ENCODE measurements at regions not wholly inside any gene's neighbourhood (a gene's known extent, or its start where the extent isn't known, plus 50 kb on each side); places are given as distances from the start of the nearest gene placed in this dataset.

GRCh38 chr17:72561266-72561665, 440.4 kb downstream of the SOX9 start:
- no peak overlapping the region for H3K4me3 ChIP-seq (replicated peaks; ENCODE audit: low read depth, low read length)
- TF ChIP-seq CTCF (IDR thresholded peaks at IDR 0.05; ENCODE audit: low read depth, low read length, missing control alignments): no peak
- no peak for DNase-seq (ENCODE audit: extremely low read depth, low read depth)

- H3K4me3 ChIP-seq (replicated peaks; ENCODE audit: low read depth, low read length): no peak overlapping the region
- no peak for TF ChIP-seq CTCF (IDR thresholded peaks at IDR 0.05; ENCODE audit: low read depth, low read length, missing control alignments)
- no peak for DNase-seq (ENCODE audit: extremely low read depth, low read depth)
Measured at GRCh38 chr17:72561680-72562079, 440.9 kb downstream of the SOX9 start.

GRCh38 chr17:72562615-72563188, 441.9 kb downstream of the SOX9 start:
- no peak for DNase-seq (ENCODE audit: extremely low read depth, low read depth)
- no peak overlapping the region for H3K4me3 ChIP-seq (replicated peaks; ENCODE audit: low read depth, low read length)
- no peak for TF ChIP-seq CTCF (IDR thresholded peaks at IDR 0.05; ENCODE audit: low read depth, low read length, missing control alignments)

GRCh38 chr17:72563952-72564351, 443.1 kb downstream of the SOX9 start:
- TF ChIP-seq CTCF (IDR thresholded peaks at IDR 0.05; ENCODE audit: low read depth, low read length, missing control alignments): no peak
- no peak for DNase-seq (ENCODE audit: extremely low read depth, low read depth)
- H3K4me3 ChIP-seq (replicated peaks; ENCODE audit: low read depth, low read length): no peak overlapping the region

- no peak for DNase-seq (ENCODE audit: extremely low read depth, low read depth)
- TF ChIP-seq CTCF (IDR thresholded peaks at IDR 0.05; ENCODE audit: low read depth, low read length, missing control alignments): no peak
- H3K4me3 ChIP-seq (replicated peaks; ENCODE audit: low read depth, low read length): no peak overlapping the region
Measured at GRCh38 chr17:72565006-72565405, 444.2 kb downstream of the SOX9 start.

GRCh38 chr17:72565758-72566157, 444.9 kb downstream of the SOX9 start:
- H3K4me3 ChIP-seq (replicated peaks; ENCODE audit: low read depth, low read length): no peak overlapping the region
- DNase-seq (ENCODE audit: extremely low read depth, low read depth): no peak
- TF ChIP-seq CTCF (IDR thresholded peaks at IDR 0.05; ENCODE audit: low read depth, low read length, missing control alignments): no peak

Data from HFF-Myc (cell line).